IPS-NIHi11 (cell line): ENCODE measurements at regions not wholly inside any gene's neighbourhood (a gene's known extent, or its start where the extent isn't known, plus 50 kb on each side); places are given as distances from the start of the nearest gene placed in this dataset.

Source experiments
- DNase-seq: peaks from one replicate; pipeline ENCODE4 v3.0.0; 2012; ENCODE audit warnings: mixed read lengths, low spot score

GRCh38 chr7:20021831-20022230, 195.4 kb downstream of the MACC1 start:
- no peak for DNase-seq

- DNase-seq, result no peak
Observed at GRCh38 chr7:20021066-20021465, 196.1 kb downstream of the MACC1 start.

GRCh38 chr7:20019757-20020432, 197.3 kb downstream of the MACC1 start:
- DNase-seq, result no peak

GRCh38 chr7:20016669-20017068, 200.5 kb downstream of the MACC1 start:
- DNase-seq, result no peak

GRCh38 chr7:20013536-20013935, 203.6 kb downstream of the MACC1 start:
- no peak for DNase-seq

GRCh38 chr7:20012100-20012499, 205.1 kb downstream of the MACC1 start:
- no peak for DNase-seq

GRCh38 chr7:20010877-20011276, 206.3 kb downstream of the MACC1 start:
- DNase-seq, result no peak

- no peak for DNase-seq
Observed at GRCh38 chr7:20007510-20007909, 209.7 kb downstream of the MACC1 start.

GRCh38 chr7:20005081-20005480, 212.1 kb downstream of the MACC1 start:
- DNase-seq, result no peak

GRCh38 chr7:19999681-20000080, 217.5 kb downstream of the MACC1 start:
- DNase-seq, result no peak

GRCh38 chr7:19991936-19992335, 218.5 kb upstream of the TMEM196 start:
- DNase-seq, result no peak

- no peak for DNase-seq
Observed at GRCh38 chr7:19989906-19990305, 216.5 kb upstream of the TMEM196 start.

- DNase-seq, result no peak
Observed at GRCh38 chr7:19988860-19989259, 215.4 kb upstream of the TMEM196 start.

GRCh38 chr7:19984231-19984632, 210.8 kb upstream of the TMEM196 start:
- no peak for DNase-seq

- DNase-seq, result no peak
Observed at GRCh38 chr7:19982841-19983835, 209.7 kb upstream of the TMEM196 start.

- no peak for DNase-seq
Observed at GRCh38 chr7:19973581-19973980, 200.2 kb upstream of the TMEM196 start.

- no peak for DNase-seq
Observed at GRCh38 chr7:19972876-19973275, 199.5 kb upstream of the TMEM196 start.

- no peak for DNase-seq
Observed at GRCh38 chr7:19971956-19972355, 198.5 kb upstream of the TMEM196 start.

GRCh38 chr7:19970514-19970913, 197.1 kb upstream of the TMEM196 start:
- DNase-seq, result no peak

- no peak for DNase-seq
Observed at GRCh38 chr7:19969859-19970493, 196.6 kb upstream of the TMEM196 start.

GRCh38 chr7:19964246-19964645, 190.8 kb upstream of the TMEM196 start:
- no peak for DNase-seq

GRCh38 chr7:19963695-19964094, 190.3 kb upstream of the TMEM196 start:
- no peak for DNase-seq
